ENCODE measurements at regions not wholly inside any gene's neighbourhood (a gene's known extent, or its start where the extent isn't known, plus 50 kb on each side); places are given as distances from the start of the nearest gene placed in this dataset.

DNA sequence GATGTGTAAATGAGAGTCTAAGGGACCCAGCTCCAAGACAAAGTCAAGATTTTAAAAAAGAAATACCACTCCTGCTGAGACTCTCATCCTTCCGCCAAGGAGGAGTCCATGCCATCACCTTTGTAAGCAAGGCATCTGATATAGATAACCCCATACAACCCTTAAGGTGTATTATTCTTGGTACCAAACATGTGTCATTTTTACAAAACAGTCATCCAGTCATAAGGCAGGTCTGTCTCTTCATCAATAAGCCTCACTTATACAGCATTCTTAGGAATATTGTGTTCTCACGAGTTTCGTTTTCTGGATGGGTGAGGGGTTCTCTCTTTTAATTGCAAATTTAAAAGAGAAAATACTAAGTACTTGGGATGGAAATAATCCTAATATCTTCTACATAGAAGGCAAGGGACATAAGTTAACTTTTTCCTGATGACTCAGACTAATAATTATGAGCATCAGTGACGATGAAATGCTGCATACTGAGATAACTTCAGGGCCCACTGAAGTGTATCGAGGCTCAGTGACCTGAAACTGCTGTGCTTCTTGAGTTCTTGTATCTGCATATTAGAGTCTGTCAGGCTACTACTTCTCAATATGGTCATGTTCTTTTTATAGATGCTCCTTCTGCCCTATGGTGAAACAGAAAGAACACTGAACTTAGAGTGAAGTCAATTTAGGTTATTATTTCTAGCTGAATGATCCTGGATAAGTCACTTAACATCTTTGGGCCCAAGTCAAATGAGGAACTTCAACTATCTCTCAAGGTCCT lies 166.6 kb downstream of the KLF12 start:
- no peak for DNase-seq (ENCODE audit: low read depth in 2 of 2)

DNA sequence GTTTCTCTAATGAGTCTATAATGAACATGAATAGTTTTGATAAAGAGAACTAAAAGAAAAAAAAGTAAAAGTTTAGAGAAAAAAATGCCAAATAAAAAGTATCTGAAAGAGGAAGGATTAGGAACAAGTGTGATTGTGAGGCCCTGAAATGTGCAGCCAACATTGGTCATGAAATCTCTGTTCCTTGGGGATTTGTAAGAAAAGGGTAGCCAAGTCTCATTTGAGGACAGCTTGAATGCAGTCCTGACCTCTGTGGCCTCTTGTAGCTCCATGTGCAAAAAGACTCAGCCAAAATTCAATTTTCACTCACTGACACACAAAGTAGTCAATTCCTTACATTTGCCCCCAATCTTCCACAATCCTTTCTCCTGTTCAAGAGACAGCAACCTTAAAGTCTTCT lies 167.9 kb downstream of the KLF12 start:
- no peak for DNase-seq (ENCODE audit: low read depth in 2 of 2)

DNA sequence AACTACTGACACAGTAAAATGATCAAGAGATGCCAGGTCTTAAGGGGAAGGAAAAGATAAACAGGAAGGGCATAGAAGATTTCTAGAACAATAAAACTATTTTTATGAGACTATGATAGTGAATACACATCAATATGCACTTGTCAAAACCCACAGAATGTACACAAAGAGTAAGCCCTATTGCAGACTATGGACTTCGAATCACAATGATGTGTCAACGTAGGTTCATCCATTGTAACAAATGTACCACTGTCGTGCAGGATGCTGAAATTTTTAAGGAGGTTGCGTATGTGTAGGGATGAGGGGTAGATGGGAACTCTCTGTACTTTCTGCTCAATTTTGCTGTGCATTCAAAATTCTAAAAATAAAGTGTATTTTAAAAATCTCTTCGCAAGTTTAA lies 171.9 kb downstream of the KLF12 start:
- no peak for DNase-seq (ENCODE audit: low read depth in 2 of 2)

DNA sequence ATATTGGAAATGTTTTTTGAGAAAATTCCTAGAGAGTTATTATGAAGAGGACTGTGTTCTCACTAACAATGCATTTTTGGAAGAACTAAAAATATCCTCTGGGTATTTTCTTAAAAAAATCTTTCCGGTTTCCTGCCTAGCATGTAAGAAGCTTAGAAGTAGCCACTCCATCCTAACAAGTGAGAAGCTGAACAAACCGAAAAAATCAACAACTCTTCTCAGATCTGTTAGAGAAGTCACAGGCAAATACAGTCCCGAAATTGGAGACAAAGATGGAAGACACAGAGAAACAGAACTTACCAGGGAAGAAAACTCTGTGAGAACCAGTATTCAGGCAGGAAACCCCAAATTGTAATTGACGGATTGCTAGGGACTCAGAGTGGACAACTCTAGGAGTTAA lies 173.0 kb downstream of the KLF12 start:
- no peak for DNase-seq (ENCODE audit: low read depth in 2 of 2)

DNA sequence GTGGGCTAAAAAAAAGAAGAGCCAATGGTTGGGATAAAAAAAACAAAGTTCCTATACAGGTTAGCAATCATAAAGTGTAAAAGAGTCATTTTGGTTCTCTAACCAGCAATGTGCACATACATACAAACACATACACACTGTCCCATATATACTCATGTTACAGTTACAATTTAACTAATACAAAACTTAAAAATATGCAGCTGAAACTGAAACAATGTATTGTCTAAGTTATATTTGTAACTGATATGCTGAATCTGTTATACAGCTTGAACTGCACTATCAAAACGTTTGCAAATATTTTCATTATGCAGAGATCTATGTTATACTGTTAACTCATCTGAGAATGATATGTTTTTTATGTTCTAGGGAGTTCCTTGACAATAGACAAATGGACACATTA lies 173.7 kb downstream of the KLF12 start:
- no peak for DNase-seq (ENCODE audit: low read depth in 2 of 2)

DNA sequence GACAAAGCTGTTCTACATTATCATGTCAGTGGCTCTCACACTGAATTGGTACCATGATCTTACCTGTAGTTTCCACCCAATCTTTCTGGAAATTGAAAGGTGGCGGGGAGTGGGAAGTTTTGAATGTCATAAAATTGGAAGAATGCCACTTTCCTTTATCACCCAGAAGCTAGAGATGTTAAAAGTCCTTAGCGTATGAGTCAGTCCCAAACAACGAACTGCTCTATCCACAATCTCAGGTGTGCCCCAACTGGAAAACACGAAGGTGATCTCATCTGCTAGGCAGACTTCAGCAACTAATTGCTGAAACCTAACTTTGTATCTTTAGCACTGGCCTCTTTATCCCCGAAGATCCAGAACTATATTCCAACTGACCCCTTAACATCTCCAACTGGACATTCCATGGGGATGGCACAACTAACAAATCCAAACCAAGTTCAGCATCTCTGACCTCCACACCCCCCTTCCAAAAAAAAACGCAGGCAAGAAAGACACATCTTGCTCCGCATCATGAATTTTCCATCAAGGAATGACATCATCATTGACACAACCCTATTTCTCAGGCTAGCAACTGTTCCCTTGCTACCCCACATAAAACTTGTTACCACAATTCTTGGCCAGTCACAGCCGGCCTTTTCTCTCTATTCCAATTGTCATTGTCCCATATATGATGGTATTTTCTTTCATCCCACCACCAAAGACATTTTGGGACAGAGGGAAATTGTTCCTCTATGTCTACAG lies 175.4 kb downstream of the KLF12 start:
- no peak for DNase-seq (ENCODE audit: low read depth in 2 of 2)

DNA sequence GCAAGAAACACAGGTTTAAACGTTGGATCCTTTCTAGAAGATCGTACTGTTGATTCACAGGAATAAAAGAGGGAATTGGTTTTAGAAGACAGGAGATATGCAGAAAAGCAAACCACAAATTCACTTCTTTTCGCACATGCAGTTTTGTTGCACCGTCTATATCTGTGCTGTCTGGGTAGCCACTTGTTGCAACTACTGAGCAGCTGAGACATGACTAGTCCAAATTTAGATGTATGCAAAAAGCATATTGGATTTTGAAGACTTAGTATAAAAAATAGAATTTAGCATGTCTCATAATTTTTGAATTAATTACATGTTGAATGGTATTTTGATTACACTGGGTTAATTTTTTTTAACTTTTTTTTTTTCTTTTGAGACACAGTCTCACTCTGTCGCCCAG lies 176.3 kb downstream of the KLF12 start:
- no peak for DNase-seq (ENCODE audit: low read depth in 2 of 2)

DNA sequence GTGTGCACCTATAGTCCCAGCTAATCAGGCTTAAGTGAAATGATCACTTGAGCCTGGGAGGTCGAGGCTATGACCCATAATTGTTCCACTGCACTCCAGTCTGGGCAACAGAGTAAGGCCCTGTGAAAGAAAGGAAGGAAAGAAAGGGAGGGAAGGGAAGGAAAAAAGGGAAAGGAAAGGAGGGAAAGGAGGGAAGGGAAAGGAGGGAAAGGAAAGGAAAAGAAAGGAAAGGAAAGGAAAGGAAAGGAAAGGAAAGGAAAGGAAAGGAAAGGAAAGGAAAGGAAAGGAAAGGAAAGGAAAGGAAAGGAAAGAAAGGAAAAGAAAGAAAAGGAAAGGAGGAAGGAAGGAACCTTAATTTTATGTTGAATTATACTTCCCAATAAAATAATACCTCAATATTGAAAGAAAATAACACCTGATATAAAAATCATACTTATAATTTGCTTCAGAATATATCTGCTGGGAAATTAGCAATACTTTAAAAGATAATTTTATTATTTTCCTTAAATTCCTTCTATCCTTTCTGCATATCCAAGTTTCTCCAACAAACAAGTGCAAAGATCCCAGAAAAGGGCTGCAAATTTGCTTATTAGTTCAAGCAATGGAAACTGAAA lies 177.3 kb downstream of the KLF12 start:
- DNase-seq (ENCODE audit: low read depth in 2 of 2) = no peak

DNA sequence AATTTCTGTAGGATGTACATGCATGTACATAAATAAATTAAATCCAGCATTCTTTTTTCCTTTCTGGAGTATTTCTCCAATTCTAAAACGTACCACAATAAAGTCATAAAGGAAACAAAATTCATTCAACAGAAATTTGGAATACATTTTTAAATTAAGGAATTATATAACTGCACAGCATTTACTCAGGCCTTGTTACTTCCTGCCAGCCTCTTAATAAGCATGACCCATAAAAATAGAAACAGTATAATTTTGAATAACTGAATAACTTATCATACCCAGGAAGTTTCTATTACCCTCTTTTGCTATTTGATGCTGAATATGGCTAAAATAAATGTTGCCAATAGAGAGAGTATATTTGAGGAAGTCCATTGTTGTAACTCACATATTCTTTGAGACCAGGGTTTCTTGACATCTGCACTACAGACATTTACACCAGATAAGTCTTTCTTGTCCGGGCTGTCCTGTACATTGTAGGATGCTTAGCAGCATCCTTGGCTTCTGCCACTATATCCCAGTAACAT lies 178.2 kb downstream of the KLF12 start:
- DNase-seq (ENCODE audit: low read depth in 2 of 2) = no peak

DNA sequence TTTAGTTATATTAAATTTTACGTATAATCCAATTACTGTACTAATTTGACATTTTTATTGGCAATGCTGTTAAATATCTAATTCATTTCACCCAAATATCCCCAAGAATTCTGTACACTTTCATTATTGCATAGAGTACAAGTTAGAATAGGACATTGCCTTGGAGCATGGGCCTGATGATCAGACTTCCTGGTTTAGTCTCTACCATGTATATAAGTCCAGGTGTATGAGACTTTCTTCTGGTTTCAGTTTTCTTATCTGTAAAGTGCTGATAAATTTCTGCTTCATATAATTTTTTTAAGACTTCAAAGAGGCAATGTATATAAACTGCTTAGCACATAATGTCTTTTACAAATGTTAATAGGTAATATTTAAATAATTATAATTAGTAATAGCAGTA lies 179.4 kb downstream of the KLF12 start:
- no peak for DNase-seq (ENCODE audit: low read depth in 2 of 2)

DNA sequence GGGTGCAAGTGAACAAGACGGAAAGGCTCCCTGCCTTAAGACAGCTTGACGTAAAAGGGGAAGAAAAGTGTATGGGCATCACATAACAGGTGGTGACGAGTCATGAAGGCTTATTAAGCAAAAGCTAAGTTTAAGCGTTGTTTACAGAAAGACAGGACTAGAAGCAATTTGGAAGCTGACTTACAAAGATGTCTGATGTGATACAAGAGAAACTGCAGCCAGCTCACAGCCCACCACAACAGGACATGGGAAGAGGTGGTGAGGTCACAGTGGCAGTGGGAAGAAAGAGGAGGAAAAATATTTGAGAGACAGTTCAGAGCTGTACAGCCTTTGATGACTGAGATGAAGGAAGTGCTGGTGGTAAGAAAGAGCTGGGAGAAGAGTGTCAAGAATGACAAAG lies 181.6 kb downstream of the KLF12 start:
- DNase-seq (ENCODE audit: low read depth in 2 of 2) = no peak

DNA sequence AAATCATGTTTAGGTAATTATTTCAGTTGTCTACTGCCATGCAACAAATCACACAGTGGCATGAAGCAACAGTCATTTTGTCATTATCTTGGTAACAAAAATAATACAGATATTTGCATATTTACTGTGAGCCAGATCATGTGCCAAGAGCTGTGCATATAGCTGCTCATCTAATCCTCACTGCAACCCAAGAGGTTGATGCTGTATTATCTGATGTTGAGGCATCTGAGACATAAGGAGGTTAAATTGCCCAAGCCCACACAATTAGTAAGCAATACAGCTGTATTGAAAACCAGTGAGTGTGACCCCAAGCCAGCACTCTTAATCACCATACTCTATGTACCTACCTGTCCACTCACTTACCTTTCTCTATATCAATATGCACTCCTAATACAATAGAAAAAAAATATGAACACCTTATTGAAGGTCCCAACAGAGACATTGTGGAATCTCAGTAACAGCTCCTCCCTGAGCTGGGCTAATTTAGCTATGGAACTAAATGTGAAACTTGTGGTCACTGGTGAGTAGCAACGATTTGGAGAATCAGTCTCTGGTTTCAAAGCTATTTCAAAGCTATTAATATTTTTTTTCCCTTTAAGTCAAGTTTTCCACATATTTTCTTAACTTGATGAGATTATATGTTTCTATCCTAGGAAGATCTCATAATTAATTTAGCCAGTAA lies 185.2 kb downstream of the KLF12 start:
- no peak for DNase-seq (ENCODE audit: low read depth in 2 of 2)

DNA sequence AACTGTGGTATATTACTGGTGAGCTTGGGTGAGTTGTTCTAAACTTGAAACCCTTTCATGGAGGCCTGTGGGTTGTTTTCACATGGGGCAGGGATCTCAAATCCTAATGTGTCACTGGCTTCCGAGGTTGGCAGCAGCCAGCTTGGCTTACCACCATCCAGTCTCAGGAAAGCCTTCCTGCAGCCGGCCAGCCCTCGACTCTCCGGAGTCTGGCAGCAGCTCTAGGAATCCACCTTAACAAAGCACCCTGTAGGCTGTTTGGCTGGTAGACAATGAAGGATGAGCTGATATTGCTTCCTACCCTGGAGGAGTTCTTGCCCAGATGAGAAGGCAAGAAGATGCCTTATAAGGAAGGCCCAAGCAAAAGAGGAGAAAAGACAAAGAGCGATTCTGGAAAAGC lies 188.3 kb downstream of the KLF12 start:
- no peak for DNase-seq (ENCODE audit: low read depth in 2 of 2)

DNA sequence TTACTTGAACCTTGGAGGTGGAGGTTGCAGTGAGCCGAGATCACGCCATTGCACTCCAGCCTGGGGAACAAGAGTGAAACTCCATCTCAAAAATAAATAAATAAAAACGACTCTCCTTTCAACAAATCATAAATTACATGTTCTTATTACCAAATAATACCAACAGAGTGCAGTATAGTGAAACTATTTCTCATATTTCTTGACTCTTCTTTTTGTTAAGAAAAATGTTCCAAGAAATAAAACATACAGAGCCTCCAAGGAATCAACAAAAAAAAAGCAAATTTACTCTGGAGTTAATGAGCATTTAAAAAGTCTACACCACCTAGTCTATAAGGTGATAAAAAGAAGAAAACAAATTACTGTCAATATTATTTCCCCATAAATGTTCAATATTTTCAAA lies 188.8 kb downstream of the KLF12 start:
- no peak for DNase-seq (ENCODE audit: low read depth in 2 of 2)

DNA sequence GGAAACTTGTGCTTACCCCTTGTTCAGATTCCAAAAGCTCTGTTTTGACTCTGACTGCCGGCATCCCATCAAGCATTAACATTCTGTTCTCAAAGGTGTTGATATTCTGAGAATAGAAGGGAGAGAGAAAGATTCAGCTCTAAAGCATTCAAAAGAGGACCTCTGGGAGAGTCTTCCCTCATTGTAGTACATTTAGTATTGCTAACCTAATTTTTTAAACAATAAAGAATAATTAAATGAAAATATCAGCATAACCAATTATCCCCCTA lies 190.3 kb downstream of the KLF12 start:
- DNase-seq (ENCODE audit: low read depth in 2 of 2) = no peak

DNA sequence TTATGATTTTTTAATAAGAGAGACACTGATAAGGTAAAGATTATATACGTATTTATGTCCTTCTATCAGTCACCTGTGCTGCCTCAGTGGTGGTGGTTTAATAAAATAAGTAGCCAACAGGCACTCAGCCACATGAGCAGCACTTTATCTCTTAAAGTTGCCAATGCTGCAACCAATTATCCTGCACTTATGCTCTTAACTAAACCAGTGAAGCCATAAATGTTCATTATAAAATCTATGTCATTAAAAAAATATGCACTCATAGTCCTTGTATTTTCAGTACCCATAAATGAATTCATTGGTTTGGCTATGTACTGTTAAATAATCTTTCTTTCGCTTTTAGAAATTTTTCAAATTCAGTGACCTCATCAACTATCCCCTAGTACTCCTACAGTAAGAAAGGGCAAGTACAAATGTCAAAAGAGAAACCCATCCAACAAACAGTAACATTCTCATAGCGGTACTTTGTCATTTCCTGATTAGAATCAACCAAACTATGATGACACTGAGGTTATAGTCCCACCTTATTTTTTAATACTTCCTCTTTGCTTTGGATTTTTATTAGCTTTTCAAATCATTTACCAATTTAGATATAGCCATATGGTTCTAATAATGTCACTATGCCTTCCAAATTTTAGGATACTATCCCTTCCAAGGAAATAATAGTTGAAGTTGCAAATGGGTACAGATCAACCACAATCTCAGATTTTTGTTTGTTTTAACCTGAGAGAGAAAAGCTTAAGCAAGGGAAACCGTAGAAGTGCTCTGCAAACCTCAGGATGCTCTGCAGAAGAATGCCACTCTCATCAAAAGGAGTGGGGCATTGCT lies 190.9 kb downstream of the KLF12 start:
- DNase-seq (ENCODE audit: low read depth in 2 of 2) = no peak

DNA sequence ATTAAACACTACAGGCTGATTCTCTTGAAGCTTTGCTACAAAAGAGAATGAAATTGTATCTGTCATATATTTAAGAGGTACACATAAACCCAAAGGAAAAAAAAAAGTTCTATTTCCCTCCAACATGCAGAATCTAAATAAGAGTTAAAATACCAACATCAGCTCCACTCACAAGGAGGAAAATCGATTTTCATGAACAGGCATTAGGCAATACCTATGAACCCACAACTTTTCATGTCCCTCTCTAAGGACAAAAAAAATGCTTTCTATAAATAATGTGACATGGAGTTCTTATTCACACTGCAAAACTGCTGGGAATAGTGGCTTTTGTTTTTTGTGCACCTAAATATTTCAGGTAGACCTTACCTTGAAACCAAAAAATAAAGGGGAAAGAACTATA lies 192.5 kb downstream of the KLF12 start:
- no peak for DNase-seq (ENCODE audit: low read depth in 2 of 2)

DNA sequence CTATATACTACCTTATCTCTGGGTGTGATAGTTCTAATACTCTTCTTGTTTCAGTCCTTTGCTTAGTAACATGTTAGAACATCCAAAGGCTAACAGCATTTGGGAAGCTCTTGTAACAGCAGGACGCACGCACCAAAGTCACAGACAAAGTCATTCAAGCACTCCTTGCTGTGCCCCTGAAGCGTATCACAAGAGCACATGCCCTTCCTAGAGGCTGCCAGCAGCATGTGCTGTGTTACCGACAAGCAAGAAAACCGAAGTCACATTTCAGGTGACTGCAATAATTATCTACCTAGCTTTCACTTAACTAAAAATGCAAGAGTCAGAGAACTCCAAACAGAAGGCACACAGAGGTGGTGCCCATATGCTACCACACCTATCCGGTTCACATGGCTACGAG lies 194.1 kb downstream of the KLF12 start:
- DNase-seq (ENCODE audit: low read depth in 2 of 2) = no peak

DNA sequence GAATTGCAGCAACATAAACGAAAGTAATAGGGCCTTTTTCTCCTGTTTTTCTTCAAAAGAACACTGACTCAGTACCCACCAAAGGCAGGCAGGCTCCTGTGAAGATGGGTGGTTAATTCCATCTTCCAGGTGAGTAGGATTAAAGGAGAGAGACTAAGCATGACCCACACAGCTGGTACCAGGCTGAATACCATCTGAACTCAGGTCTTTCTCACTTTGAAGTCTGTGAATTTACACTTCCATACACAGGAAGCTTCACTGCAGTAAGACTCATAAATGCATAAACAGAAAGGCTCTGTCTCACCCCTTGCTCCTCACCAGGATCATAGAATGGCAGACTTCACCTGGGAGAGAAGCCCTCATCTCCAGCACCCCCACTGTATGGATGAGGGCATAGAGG lies 194.6 kb downstream of the KLF12 start:
- DNase-seq (ENCODE audit: low read depth in 2 of 2) = no peak

DNA sequence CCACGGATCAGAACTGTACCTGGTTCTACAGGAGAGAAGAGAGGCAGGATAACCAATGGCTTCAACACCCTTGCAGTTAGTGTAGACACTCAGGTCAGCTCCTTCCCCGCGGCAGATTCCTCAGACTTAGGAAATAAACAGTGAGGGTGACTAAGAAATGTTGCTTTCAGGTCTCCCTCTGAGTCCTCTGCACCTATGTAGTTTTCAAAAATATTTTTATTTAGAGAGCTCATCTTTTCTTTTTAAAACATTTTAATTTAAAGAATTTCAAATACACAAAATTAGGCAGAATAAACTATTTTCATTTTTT lies 195.2 kb downstream of the KLF12 start:
- DNase-seq (ENCODE audit: low read depth in 2 of 2) = no peak

DNA sequence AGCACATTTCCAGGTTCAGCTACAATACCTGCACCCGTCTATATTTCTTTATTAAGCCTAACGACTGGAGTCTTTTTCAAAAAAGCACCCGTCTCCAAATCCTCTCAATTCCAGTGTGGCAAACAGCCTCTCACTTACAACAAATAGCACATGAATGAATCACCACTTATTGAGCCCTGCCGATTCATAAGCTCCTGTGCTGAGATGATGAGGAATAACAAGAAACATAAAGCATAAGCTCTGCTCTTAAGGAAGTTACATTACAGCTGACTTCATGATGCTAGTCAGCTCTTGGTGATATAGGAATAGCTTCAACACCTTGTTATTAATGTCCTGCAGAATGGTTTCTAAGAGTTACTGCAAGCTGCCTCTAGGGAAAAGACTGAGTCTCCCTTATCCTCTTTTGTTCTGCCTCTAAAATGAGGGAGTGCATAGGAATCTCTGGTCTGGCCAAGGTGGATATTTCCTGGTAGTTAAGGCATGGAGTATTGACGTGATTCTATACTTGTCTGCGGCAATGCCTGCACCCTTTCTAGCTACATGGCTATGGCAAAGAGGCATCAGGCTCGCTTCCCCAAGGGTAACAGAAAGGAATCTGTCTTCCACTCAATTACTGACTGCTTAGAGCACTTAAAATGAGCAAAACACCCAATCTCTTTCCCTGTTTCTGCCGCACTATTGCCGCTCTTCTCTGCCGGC lies 195.7 kb downstream of the KLF12 start:
- no peak for DNase-seq (ENCODE audit: low read depth in 2 of 2)

Measured in stimulated activated CD4-positive, alpha-beta T cell treated with anti-CD3 and anti-CD28 coated beads, Interleukin-15, amount 100 ng/mL, for 48 hours (primary cell).